ENCODE measurements at regions not wholly inside any gene's neighbourhood (a gene's known extent, or its start where the extent isn't known, plus 50 kb on each side); places are given as distances from the start of the nearest gene placed in this dataset.

GRCh38 chr21:30104241-30104640 lies 62.4 kb downstream of the CLDN17 start:
- H3K9me3 Mint-ChIP-seq = peaks cover 1% of the 10 kb centered on the region
- no peak for DNase-seq
- no peaks in the 10 kb centered on the region for H3K27me3 Mint-ChIP-seq
- H3K4me1 Mint-ChIP-seq = no peaks in the 10 kb centered on the region
- no peaks in the 10 kb centered on the region for H3K36me3 Mint-ChIP-seq
- no peak overlapping the region for H3K4me3 Mint-ChIP-seq
- no peak overlapping the region for H3K27ac Mint-ChIP-seq

GRCh38 chr21:30102871-30103270 lies 63.7 kb downstream of the CLDN17 start:
- Mint-ChIP-seq H3K4me3 (no peak overlapping the region), H3K36me3 (no peaks in the 10 kb centered on the region)

GRCh38 chr21:30101967-30102366 lies 64.6 kb downstream of the CLDN17 start:
- DNase-seq = no peak
- no peaks in the 10 kb centered on the region for H3K36me3 Mint-ChIP-seq
- H3K27ac Mint-ChIP-seq = no peak overlapping the region
- H3K4me3 Mint-ChIP-seq = no peak overlapping the region
- no peaks in the 10 kb centered on the region for H3K4me1 Mint-ChIP-seq
- H3K9me3 Mint-ChIP-seq = no peaks in the 10 kb centered on the region
- no peaks in the 10 kb centered on the region for H3K27me3 Mint-ChIP-seq

More at GRCh38 chr21:30102871-30103270, 63.7 kb downstream of the CLDN17 start:
- H3K4me1 Mint-ChIP-seq = no peaks in the 10 kb centered on the region
- peaks cover 1% of the 10 kb centered on the region for H3K9me3 Mint-ChIP-seq
- H3K27me3 Mint-ChIP-seq = no peaks in the 10 kb centered on the region
- no peak for DNase-seq
- no peak overlapping the region for H3K27ac Mint-ChIP-seq

- peaks cover 8% of the 10 kb centered on the region for H3K27me3 Mint-ChIP-seq
- no peak overlapping the region for H3K4me3 Mint-ChIP-seq
- H3K36me3 Mint-ChIP-seq = no peaks in the 10 kb centered on the region
- H3K4me1 Mint-ChIP-seq = no peaks in the 10 kb centered on the region
- no peaks in the 10 kb centered on the region for H3K9me3 Mint-ChIP-seq
- DNase-seq = no peak
- no peak overlapping the region for H3K27ac Mint-ChIP-seq
Measured at GRCh38 chr21:30097791-30098190, 68.8 kb downstream of the CLDN17 start.

GRCh38 chr21:30083225-30083945 lies 83.2 kb downstream of the CLDN17 start:
- Mint-ChIP-seq H3K27ac (no peak overlapping the region), H3K27me3 (peaks cover 3% of the 10 kb centered on the region), H3K4me1 (no peaks in the 10 kb centered on the region), H3K9me3 (peaks cover 2% of the 10 kb centered on the region), H3K4me3 (no peak overlapping the region), H3K36me3 (no peaks in the 10 kb centered on the region)
- DNase-seq = no peak

GRCh38 chr21:30081506-30081905 lies 85.1 kb downstream of the CLDN17 start:
- Mint-ChIP-seq H3K36me3 (no peaks in the 10 kb centered on the region), H3K4me3 (no peak overlapping the region), H3K27me3 (peaks cover 3% of the 10 kb centered on the region), H3K4me1 (no peaks in the 10 kb centered on the region), H3K9me3 (peaks cover 2% of the 10 kb centered on the region), H3K27ac (no peak overlapping the region)
- no peak for DNase-seq

GRCh38 chr21:30072496-30072895 lies 94.1 kb downstream of the CLDN17 start:
- H3K4me1 Mint-ChIP-seq = peaks cover 3% of the 10 kb centered on the region
- DNase-seq = peak; percentile 1
- no peak overlapping the region for H3K4me3 Mint-ChIP-seq
- peaks cover 17% of the 10 kb centered on the region for H3K27me3 Mint-ChIP-seq
- no peaks in the 10 kb centered on the region for H3K36me3 Mint-ChIP-seq
- H3K9me3 Mint-ChIP-seq = peaks cover 8% of the 10 kb centered on the region
- no peak overlapping the region for H3K27ac Mint-ChIP-seq

GRCh38 chr21:30058928-30059327 lies 107.7 kb downstream of the CLDN17 start:
- DNase-seq = no peak
- H3K27ac Mint-ChIP-seq = no peak overlapping the region
- no peaks in the 10 kb centered on the region for H3K36me3 Mint-ChIP-seq
- no peak overlapping the region for H3K4me3 Mint-ChIP-seq
- no peaks in the 10 kb centered on the region for H3K27me3 Mint-ChIP-seq
- no peaks in the 10 kb centered on the region for H3K9me3 Mint-ChIP-seq
- H3K4me1 Mint-ChIP-seq = no peaks in the 10 kb centered on the region

- Mint-ChIP-seq H3K4me1 (no peaks in the 10 kb centered on the region), H3K36me3 (no peaks in the 10 kb centered on the region), H3K9me3 (no peaks in the 10 kb centered on the region), H3K27me3 (no peaks in the 10 kb centered on the region), H3K27ac (no peak overlapping the region), H3K4me3 (no peak overlapping the region)
- DNase-seq = no peak
Measured at GRCh38 chr21:30057108-30057507, 109.5 kb downstream of the CLDN17 start.

GRCh38 chr21:30048570-30048969 lies 108.8 kb upstream of the GRIK1 start:
- H3K4me3 Mint-ChIP-seq = no peak overlapping the region
- H3K9me3 Mint-ChIP-seq = no peaks in the 10 kb centered on the region
- no peak overlapping the region for H3K27ac Mint-ChIP-seq
- peaks cover 9% of the 10 kb centered on the region for H3K27me3 Mint-ChIP-seq
- no peaks in the 10 kb centered on the region for H3K4me1 Mint-ChIP-seq
- no peak for DNase-seq
- H3K36me3 Mint-ChIP-seq = no peaks in the 10 kb centered on the region

GRCh38 chr21:30044447-30045064 lies 104.8 kb upstream of the GRIK1 start:
- DNase-seq = no peak
- Mint-ChIP-seq H3K36me3 (no peaks in the 10 kb centered on the region), H3K27ac (no peak overlapping the region), H3K4me1 (no peaks in the 10 kb centered on the region), H3K4me3 (no peak overlapping the region), H3K27me3 (peaks cover 11% of the 10 kb centered on the region), H3K9me3 (peaks cover 9% of the 10 kb centered on the region)

- Mint-ChIP-seq H3K9me3 (peaks cover 9% of the 10 kb centered on the region), H3K4me3 (no peak overlapping the region), H3K27me3 (peaks cover 20% of the 10 kb centered on the region), H3K4me1 (no peaks in the 10 kb centered on the region), H3K27ac (no peak overlapping the region), H3K36me3 (no peaks in the 10 kb centered on the region)
- DNase-seq = no peak
Measured at GRCh38 chr21:30042443-30042842, 102.6 kb upstream of the GRIK1 start.

- no peak overlapping the region for H3K4me3 Mint-ChIP-seq
- no peak for DNase-seq
- H3K36me3 Mint-ChIP-seq = no peaks in the 10 kb centered on the region
- H3K27ac Mint-ChIP-seq = no peak overlapping the region
- no peaks in the 10 kb centered on the region for H3K4me1 Mint-ChIP-seq
- no peaks in the 10 kb centered on the region for H3K9me3 Mint-ChIP-seq
- peaks cover 9% of the 10 kb centered on the region for H3K27me3 Mint-ChIP-seq
Measured at GRCh38 chr21:30033441-30033840, 93.6 kb upstream of the GRIK1 start.

- DNase-seq = no peak
- Mint-ChIP-seq H3K27me3 (no peaks in the 10 kb centered on the region), H3K36me3 (no peaks in the 10 kb centered on the region), H3K4me1 (no peaks in the 10 kb centered on the region), H3K9me3 (no peaks in the 10 kb centered on the region), H3K4me3 (no peak overlapping the region), H3K27ac (no peak overlapping the region)
Measured at GRCh38 chr21:30030416-30030815, 90.6 kb upstream of the GRIK1 start.

GRCh38 chr21:30028537-30028936 lies 88.7 kb upstream of the GRIK1 start:
- Mint-ChIP-seq H3K36me3 (no peaks in the 10 kb centered on the region), H3K27me3 (no peaks in the 10 kb centered on the region), H3K4me3 (no peak overlapping the region), H3K9me3 (no peaks in the 10 kb centered on the region), H3K27ac (no peak overlapping the region), H3K4me1 (no peaks in the 10 kb centered on the region)
- DNase-seq = no peak

- no peak overlapping the region for H3K4me3 Mint-ChIP-seq
- H3K9me3 Mint-ChIP-seq = no peaks in the 10 kb centered on the region
- no peaks in the 10 kb centered on the region for H3K4me1 Mint-ChIP-seq
Measured at GRCh38 chr21:30027986-30028385, 88.2 kb upstream of the GRIK1 start.

More at GRCh38 chr21:30027986-30028385, 88.2 kb upstream of the GRIK1 start:
- DNase-seq = no peak
- no peaks in the 10 kb centered on the region for H3K27me3 Mint-ChIP-seq
- H3K36me3 Mint-ChIP-seq = no peaks in the 10 kb centered on the region
- no peak overlapping the region for H3K27ac Mint-ChIP-seq
